Middle frontal gyrus (tissue), 1 donor: ENCODE measurements at regions not wholly inside any gene's neighbourhood (a gene's known extent, or its start where the extent isn't known, plus 50 kb on each side); places are given as distances from the start of the nearest gene placed in this dataset.
"Not testable (repeated sequence)": the region's sequence is repeated elsewhere in the genome, so short reads cannot be mapped to it uniquely, and the experiment has no call there.

Experiments used
- DNase-seq: peaks from one replicate; pipeline ENCODE4 v3.0.0-alpha.2; 2015; ENCODE audit warnings: low spot score; ENCODE audit errors: extremely low spot score

DNA sequence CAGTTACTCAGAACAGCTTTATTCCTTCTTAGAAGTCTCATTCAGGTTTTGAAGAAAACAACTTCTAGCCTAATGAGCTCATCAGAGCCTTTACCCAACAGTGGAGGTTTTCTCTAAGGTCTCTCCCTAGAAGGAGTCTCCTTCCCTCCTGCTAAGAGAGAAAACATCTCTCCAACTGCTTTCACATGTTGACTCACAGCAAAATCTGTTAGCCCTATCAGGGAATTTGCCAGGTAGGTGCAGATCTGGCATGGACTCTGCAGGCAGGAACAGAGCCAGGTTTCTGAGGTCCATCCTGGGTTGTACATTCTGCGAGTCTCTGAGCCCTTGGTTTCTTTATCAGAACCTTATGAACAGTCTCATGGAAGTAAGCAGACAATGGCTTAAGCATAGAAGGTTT lies 214.4 kb downstream of the HIPK3 start:
- no peak for DNase-seq

DNA sequence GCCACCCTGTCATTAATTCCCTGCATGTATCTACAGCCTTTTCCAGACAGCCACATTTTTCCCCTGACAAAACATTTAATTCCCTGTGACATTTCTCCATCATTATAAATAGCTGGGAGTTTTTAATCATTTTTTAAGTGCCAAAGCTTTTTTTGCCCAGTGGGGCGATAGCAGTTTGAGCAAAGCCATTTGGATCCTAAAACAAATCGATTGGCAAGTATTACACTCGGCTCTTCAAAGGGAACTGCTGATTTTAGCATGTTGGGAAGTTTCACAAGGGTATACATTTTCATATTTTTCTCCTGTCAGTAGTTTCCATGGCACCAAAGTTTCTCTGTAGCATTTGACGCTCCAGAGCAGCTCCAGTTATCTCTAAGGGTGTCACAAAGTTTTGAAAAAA lies 210.8 kb downstream of the HIPK3 start:
- DNase-seq = no peak

DNA sequence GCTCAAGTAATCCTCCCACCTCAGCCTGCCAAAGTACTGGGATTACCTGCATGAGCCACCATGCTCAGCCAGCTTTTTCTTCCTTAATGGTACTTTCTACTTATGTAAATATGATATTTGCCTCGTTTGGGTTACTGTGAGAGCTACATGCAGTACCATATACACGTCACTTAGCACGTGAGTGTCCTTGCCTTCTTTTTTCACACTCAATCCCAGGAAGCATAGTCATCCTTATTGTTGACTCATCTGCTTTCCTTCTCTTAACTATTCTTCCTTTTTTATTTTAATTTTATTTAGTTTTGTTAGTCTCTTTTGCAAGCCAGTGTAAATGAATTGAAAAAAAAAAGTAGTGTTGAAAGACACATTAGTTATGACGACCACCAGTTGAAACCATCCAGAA lies 205.9 kb downstream of the HIPK3 start:
- no peak for DNase-seq

- no peak for DNase-seq
Measured at GRCh38 chr11:33461369-33462125, 204.4 kb downstream of the HIPK3 start.

DNA sequence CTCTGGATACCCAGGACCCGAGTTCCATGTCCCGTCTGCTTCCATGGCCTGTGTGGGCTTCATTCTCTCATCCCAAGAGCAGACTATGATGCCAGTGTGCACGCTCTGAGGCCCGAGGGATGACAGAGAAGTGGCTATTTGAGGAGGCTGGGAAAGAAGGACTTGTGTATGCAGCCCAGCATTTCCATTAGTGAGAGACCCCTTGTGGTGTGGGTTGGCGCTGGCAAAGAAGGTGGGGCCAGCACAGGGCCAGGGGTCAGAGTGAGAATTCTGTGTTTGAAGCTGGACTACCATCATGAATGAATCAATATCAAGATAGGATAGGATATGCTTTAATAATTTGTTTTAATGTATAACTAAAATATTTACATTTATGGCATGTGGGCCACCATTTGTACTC lies 200.8 kb downstream of the HIPK3 start:
- DNase-seq = no peak

DNA sequence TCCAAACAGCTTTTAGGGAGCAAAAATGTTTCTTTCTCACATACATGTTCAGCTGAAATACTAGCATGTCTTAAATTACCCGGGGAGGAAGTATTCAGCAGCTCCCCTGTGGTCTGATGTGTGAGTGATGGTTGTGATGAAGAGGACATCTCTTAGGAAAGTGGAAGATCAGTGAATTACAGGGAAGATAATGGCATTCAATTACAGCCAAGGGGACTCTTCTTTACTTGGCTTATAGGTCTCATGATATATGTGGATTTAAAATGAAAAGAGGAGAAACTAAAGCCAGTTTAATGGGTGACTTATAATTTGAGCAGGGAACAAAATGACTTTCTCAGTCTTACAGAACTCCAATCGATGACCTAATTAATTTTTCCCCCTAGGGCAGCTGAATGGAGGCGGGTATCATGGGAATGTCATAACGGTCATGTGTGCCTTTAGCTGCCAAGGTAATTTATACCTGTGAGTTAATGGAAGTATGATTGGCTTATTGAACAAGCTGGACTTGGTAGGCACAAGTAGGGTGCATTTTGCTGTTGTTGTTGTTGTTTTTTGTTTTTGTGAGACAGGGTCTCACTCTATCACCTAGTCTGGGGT lies 198.8 kb downstream of the HIPK3 start:
- DNase-seq = no peak

- DNase-seq = no peak
Measured at GRCh38 chr11:33454264-33454663, 197.1 kb downstream of the HIPK3 start.

DNA sequence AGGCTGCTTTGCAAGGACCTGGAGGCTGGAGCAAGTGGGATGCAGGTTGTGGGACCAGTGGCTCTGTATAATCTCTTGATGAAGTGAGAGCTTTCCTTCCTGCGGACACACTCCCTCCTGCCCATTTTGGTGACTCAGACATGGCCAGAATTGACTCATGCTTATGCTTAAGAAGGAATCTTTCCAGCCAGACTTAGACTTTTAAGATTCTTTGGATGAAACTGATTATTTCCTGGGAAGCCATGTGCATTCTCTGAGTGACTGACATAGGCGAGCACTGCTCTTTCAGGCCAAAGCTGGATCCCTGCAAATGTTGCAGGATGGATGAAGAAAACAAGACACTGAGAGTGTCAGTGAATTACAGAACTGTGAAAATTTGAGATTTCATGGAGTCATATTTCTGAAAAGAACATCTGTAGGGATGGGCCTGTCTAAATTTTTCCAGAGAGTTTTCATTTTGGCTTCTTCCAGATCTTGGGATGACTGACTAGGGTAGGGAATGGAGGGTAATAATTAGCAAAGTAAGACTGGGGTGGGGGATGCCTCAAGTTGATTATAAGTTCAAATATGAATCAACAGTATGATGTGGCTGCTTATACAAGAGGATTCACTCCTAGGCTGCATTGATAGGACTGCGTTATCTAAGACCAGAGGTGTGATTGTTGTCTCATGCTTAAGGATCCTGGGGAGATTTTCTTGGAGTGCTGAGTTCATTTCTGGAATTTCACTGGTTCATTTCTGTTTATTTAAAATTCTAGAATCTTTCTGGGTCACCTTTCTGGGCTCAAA lies 195.8 kb downstream of the HIPK3 start:
- DNase-seq = no peak

DNA sequence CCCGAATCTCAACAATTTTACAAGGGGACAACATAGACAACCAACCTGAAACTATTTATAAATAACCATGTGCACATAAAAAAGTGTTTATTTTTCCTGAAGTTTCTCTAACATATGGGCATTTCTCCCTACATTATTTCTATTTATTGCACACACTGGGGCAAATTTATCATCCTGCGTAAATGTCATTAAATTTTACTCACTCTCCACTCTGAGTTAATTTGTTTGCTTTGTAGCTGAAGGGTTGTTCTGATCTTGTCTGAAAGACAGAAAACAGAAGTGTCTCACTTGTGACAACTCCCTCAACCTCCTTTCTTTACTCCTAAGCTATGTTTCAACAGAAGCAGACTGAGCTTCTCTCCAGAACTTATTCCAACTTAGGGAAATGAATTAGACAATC lies 194.2 kb downstream of the HIPK3 start:
- DNase-seq = no peak

- no peak for DNase-seq
Measured at GRCh38 chr11:33449798-33450197, 192.6 kb downstream of the HIPK3 start.

GRCh38 chr11:33448461-33449130 lies 191.4 kb downstream of the HIPK3 start:
- no peak for DNase-seq

- DNase-seq = no peak
Measured at GRCh38 chr11:33445761-33446161, 188.6 kb downstream of the HIPK3 start.

DNA sequence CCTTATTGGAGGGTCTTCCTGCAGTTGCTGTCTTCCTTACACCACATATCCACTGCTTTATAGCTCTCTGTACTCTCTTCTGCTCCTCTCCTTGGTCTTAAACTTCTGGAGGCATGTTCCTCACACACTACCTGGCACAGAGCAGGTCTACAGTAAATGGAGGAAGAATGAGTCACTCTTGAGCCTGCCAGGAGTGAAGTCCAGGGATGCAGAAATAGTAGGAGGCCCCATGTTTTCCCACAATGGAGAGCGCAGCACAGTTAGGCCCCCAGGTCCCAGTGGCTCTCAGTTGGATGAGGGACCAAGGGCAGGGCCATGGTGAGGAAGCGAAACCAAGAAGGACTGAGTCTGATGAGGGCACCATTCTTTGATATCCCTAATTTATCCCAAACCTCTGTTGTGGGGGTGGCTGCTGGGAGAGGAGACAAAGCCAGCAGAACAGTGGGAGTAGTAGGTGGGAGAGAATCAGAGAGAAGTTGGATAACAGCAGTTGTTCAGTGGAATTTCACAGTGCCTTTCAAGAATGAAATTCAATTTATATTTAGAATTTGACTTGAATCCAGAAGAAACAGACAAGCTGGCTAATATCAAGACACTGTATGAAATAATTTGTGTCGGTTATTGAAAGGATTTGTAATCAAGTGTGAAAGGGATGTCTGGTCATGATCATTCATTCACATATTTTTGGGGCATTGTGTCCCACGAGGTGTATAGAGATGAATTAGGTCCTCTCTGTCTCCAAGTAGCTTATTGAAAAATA lies 187.8 kb downstream of the HIPK3 start:
- peak; percentile 32 for DNase-seq

DNA sequence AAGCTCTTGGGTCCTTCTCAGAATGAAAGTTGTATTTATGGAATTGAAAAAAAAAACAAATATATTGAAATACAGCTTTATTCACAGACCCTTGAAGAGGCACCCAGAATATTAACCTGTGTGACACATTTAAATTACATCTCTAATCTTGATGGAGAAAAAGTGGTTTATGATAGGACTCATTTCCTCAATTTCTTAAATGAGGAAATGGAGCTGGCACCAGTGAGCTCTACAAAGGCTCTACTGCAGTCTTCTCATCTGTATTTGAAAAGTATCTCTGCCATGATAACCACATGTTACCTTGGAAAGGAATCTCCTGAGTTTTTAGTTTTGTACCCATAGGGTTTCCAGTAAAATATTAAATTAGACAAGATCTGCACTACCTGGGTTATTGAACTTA lies 186.5 kb downstream of the HIPK3 start:
- no peak for DNase-seq

DNA sequence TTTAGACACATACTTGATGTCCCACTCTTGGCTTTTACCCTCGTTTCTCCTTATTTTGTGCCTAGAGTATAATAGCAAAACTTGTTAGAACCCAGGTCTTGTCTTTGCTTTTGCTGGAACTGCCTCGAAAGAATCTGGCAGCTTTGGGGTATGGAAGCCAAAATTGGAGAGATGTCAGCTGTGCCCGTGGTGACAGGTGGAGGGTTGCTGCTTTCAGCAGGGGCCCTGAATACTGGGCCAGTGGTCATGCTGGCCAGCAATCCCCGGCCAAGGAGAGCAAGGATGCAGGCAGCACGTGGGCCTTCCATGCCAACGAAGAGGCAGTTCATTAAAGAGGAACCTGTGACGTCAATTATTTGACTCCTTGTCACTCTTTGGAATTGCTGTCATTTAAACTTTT lies 181.1 kb downstream of the HIPK3 start:
- DNase-seq = no peak

- no peak for DNase-seq
Measured at GRCh38 chr11:33437529-33437928, 180.3 kb downstream of the HIPK3 start.

- DNase-seq = no peak
Measured at GRCh38 chr11:33435216-33435615, 178.0 kb downstream of the HIPK3 start.

DNA sequence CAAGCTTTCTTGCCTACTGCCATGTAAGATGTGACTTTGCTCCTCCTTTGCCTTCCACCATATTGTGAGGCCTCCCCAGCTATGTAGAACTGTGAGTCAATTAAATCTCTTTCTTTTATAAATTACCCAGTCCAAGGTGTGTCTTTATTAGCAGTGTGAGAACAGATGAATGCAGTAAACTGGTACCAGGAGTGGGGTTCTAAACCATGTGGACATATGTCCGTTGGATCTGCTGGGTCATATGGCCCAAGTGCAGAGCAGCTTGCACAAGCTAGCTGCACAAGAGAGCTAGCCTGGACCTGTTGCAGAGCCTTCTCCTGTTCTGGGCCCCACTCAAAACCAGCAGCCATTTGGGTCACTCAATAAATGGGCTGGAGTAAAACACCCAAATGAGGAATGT lies 177.1 kb downstream of the HIPK3 start:
- DNase-seq = no peak

- DNase-seq = not testable (repeated sequence)
Measured at GRCh38 chr11:33428435-33428834, 171.3 kb downstream of the HIPK3 start.

- no peak for DNase-seq
Measured at GRCh38 chr11:33420959-33421566, 163.9 kb downstream of the HIPK3 start.

DNA sequence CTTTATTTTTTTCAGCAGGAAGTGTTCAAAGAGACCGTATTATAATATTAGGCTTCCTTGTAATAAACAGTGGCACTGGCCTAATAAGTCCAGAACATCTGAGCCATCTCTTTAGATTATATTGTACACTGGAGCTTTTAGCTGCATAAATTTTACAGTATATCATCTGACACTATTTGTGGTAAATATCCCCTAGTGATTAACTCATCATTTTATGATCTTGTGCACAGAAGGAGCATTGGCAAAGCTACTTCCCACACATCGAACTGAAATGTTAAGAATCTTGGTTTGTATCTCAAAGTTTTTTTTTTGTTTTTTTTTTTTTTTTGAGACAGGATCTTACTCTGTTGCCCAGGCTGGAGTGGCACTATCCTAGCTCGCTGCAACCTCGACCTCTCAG lies 162.7 kb downstream of the HIPK3 start:
- DNase-seq = no peak
